HG03039 (cell line): ENCODE measurements at regions not wholly inside any gene's neighbourhood (a gene's known extent, or its start where the extent isn't known, plus 50 kb on each side); places are given as distances from the start of the nearest gene placed in this dataset.

ENCODE experiments used
- ATAC-seq: cut with Tn5 transposase; IDR thresholded peaks from one replicate; pipeline ENCODE4 v1.9.1; 2021; ENCODE audit warnings: mild to moderate bottlenecking, moderate library complexity; ENCODE audit not compliant: unreplicated experiment

- ATAC-seq, result no peak
These were observed 50.7 kb upstream of the ACOT11 start for GRCh38 chr1:54497338-54497737.

GRCh38 chr1:54495954-54496353 is 52.1 kb upstream of the ACOT11 start:
- no peak for ATAC-seq

- no peak for ATAC-seq
These were observed 54.4 kb upstream of the ACOT11 start for GRCh38 chr1:54493608-54494007.

GRCh38 chr1:54490361-54491248 is 57.4 kb upstream of the ACOT11 start:
- no peak for ATAC-seq

- ATAC-seq, result no peak
These were observed 58.3 kb upstream of the ACOT11 start for GRCh38 chr1:54489627-54490250.

- ATAC-seq, result no peak
These were observed 59.0 kb upstream of the ACOT11 start for GRCh38 chr1:54488779-54489626.

GRCh38 chr1:54488065-54488750 is 59.8 kb upstream of the ACOT11 start:
- ATAC-seq, result peak; percentile 49

- ATAC-seq, result no peak
These were observed 60.4 kb upstream of the ACOT11 start for GRCh38 chr1:54487571-54488050.

GRCh38 chr1:54486907-54487306 is 61.1 kb upstream of the ACOT11 start:
- no peak for ATAC-seq

- ATAC-seq, result no peak
These were observed 62.6 kb upstream of the ACOT11 start for GRCh38 chr1:54485416-54485815.

- ATAC-seq, result no peak
These were observed 64.1 kb upstream of the ACOT11 start for GRCh38 chr1:54483875-54484437.

- ATAC-seq, result no peak
These were observed 66.7 kb upstream of the ACOT11 start for GRCh38 chr1:54481201-54481884.

GRCh38 chr1:54480525-54480848 is 67.5 kb upstream of the ACOT11 start:
- no peak for ATAC-seq

- ATAC-seq, result no peak
These were observed 68.0 kb upstream of the ACOT11 start for GRCh38 chr1:54479841-54480524.

GRCh38 chr1:54479251-54479650 is 68.8 kb upstream of the ACOT11 start:
- no peak for ATAC-seq

- no peak for ATAC-seq
These were observed 70.9 kb upstream of the ACOT11 start for GRCh38 chr1:54477153-54477561.

GRCh38 chr1:54476530-54477109 is 70.4 kb upstream of the SSBP3 start:
- no peak for ATAC-seq

- no peak for ATAC-seq
These were observed 69.8 kb upstream of the SSBP3 start for GRCh38 chr1:54475946-54476516.
